ENCODE measurements at regions not wholly inside any gene's neighbourhood (a gene's known extent, or its start where the extent isn't known, plus 50 kb on each side); places are given as distances from the start of the nearest gene placed in this dataset.

DNA sequence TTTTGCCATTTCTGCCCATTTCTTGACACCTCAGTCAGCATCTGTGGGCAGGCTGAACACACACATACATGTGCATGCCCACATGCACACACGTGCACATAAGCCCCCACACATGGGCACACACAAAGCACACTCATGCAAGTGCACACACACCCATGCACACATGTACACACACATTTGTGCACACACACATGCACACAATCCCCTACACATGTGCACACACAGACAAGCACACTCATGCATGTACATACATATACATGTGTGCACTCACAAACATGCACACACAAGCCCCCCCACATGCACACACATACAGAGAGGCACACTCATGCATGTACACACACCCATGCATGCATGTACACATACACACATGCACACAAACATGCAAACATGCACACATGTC is 83.5 kb upstream of the ACTRT2 start:
- no peak overlapping the region for H3K27ac ChIP-seq (ENCODE audit: low read depth, low read length)
- DNase-seq (ENCODE audit: low read depth in 1 of 2, low spot score in 2 of 2) = no peak
- H4K8ac ChIP-seq (ENCODE audit: extremely low read depth, insufficient read depth, low read length) = no peak overlapping the region
- H3K36me3 ChIP-seq (ENCODE audit: control insufficient read depth in 2 of 4, insufficient read depth in 4 of 4, low read length in 3 of 4) = no peaks in the 10 kb centered on the region; a peak in 1 of 8 replicates
- no peaks in the 10 kb centered on the region for H3K4me1 ChIP-seq (replicated peaks in 1 of 4; ENCODE audit: control insufficient read depth in 3 of 4, insufficient read depth in 4 of 4, low read length in 3 of 4)
- no peak overlapping the region for H2BK12ac ChIP-seq (ENCODE audit: low read depth, low read length)
- H4K20me1 ChIP-seq (replicated peaks in 1 of 2; ENCODE audit: control insufficient read depth in 1 of 2, insufficient read depth in 2 of 2, low read length in 2 of 2) = no peaks in the 10 kb centered on the region
- CTCF ChIA-PET (ENCODE audit: partially characterized antibody) = no interaction called here
- no peak overlapping the region for H2BK20ac ChIP-seq (ENCODE audit: low read length)
- H3K18ac ChIP-seq (ENCODE audit: extremely low read depth, low read length) = no peak overlapping the region
- no peak overlapping the region for H2BK120ac ChIP-seq (replicated peaks; ENCODE audit: low read depth, low read length)
- H4K91ac ChIP-seq (replicated peaks; ENCODE audit: insufficient read length, low read length) = no peak overlapping the region
- H3K14ac ChIP-seq (ENCODE audit: insufficient read length) = no peak overlapping the region
- no peak overlapping the region for H2AK5ac ChIP-seq (ENCODE audit: low read depth, low read length)
- H3K79me2 ChIP-seq (ENCODE audit: control insufficient read depth in 1 of 2, insufficient read depth in 2 of 2, low read length in 2 of 2) = no peaks in the 10 kb centered on the region
- H3K79me1 ChIP-seq (ENCODE audit: low read depth, low read length) = no peaks in the 10 kb centered on the region
- no peaks in the 10 kb centered on the region for H3K27me3 ChIP-seq (replicated peaks in 1 of 4; ENCODE audit: control insufficient read depth in 3 of 4, extremely low read depth in 1 of 4, insufficient read depth in 3 of 4, low read length in 3 of 4)
- no peak overlapping the region for H3K4me2 ChIP-seq (ENCODE audit: insufficient read depth in 1 of 2, low read depth in 2 of 2, low read length in 2 of 2)
- H3K56ac ChIP-seq (replicated peaks; ENCODE audit: insufficient read length, low read depth, low read length) = no peak overlapping the region
- H3K9ac ChIP-seq (replicated peaks in 1 of 4; ENCODE audit: extremely low read depth in 1 of 4, low read depth in 3 of 4, low read length in 3 of 4) = no peak overlapping the region
- FAIRE-seq = no peak
- H3K23ac ChIP-seq (ENCODE audit: insufficient read length) = no peak overlapping the region
- H2AFZ ChIP-seq (ENCODE audit: low read length) = no peak overlapping the region
- POLR2A ChIA-PET (ENCODE audit: partially characterized antibody) = no interaction called here
- peaks cover 86 to 98% of the 10 kb centered on the region in 2 experiments for H3K9me3 ChIP-seq (ENCODE audit: insufficient read depth in 2 of 2, low read depth in 1 of 2, low read length in 1 of 2)
- H3K23me2 ChIP-seq (ENCODE audit: low read depth, low read length) = no peaks in the 10 kb centered on the region
- no peak overlapping the region; the same call in 1 of the 2 replicates for H2BK5ac ChIP-seq (ENCODE audit: low read depth, low read length)
- WGBS, 2 experiments (ENCODE audit: extremely low coverage in 1 of 2, insufficient coverage in 1 of 2, insufficient read length in 1 of 2, insufficient replicate concordance in 2 of 2, low coverage in 1 of 2, low lambda C conversion rate in 2 of 2, missing lambda C conversion rate in 1 of 2) = 42% methylated on average over 1 of the region's 1 CpG; no CpG with 5 or more reads in 1 of the 2 experiments
- H3K4ac ChIP-seq (replicated peaks; ENCODE audit: insufficient read length, low read depth, low read length) = no peak overlapping the region
- no peak overlapping the region for H2BK15ac ChIP-seq (ENCODE audit: low read length)
- H4K5ac ChIP-seq (ENCODE audit: insufficient read length, low read depth, low read length) = no peak overlapping the region
- no peak overlapping the region; a peak in 1 of 8 replicates for H3K4me3 ChIP-seq (ENCODE audit: extremely low read depth in 1 of 4, insufficient read depth in 2 of 4, low read depth in 3 of 4, low read length in 4 of 4)
- TF ChIP-seq YY1 (IDR thresholded peaks at IDR 0.05; ENCODE audit: low read depth, low read length) = no peak
- TF ChIP-seq TCF12 (IDR thresholded peaks at IDR 0.05; ENCODE audit: low read depth, low read length) = no peak
- no peak for TF ChIP-seq TAF1 (IDR thresholded peaks at IDR 0.05; ENCODE audit: low read depth, low read length)
- no peak for TF ChIP-seq PHF8 (conservative IDR thresholded peaks at IDR 0.05; ENCODE audit: low read depth, low read length)
- no peak for TF ChIP-seq SIX5 (IDR thresholded peaks at IDR 0.05; ENCODE audit: low read depth, low read length)
- TF ChIP-seq, protein P1, sequence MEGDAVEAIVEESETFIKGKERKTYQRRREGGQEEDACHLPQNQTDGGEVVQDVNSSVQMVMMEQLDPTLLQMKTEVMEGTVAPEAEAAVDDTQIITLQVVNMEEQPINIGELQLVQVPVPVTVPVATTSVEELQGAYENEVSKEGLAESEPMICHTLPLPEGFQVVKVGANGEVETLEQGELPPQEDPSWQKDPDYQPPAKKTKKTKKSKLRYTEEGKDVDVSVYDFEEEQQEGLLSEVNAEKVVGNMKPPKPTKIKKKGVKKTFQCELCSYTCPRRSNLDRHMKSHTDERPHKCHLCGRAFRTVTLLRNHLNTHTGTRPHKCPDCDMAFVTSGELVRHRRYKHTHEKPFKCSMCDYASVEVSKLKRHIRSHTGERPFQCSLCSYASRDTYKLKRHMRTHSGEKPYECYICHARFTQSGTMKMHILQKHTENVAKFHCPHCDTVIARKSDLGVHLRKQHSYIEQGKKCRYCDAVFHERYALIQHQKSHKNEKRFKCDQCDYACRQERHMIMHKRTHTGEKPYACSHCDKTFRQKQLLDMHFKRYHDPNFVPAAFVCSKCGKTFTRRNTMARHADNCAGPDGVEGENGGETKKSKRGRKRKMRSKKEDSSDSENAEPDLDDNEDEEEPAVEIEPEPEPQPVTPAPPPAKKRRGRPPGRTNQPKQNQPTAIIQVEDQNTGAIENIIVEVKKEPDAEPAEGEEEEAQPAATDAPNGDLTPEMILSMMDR (IDR thresholded peaks at IDR 0.05; ENCODE audit: control extremely low read depth in 1 of 3, insufficient read depth in 1 of 3, low read depth in 1 of 3, low read length in 3 of 3) = no peak
- no peak for TF ChIP-seq SIRT6 (IDR thresholded peaks at IDR 0.05; ENCODE audit: low read length)
- no peak for TF ChIP-seq SUZ12 (IDR thresholded peaks at IDR 0.05; ENCODE audit: low read length)
- TF ChIP-seq SIN3A (conservative IDR thresholded peaks at IDR 0.05 in 1 of 2, IDR thresholded peaks at IDR 0.05 in 1 of 2; ENCODE audit: low read depth in 1 of 2, low read length in 2 of 2) = no peak
